Left ventricle myocardium superior (tissue), 1 donor: ENCODE measurements at regions not wholly inside any gene's neighbourhood (a gene's known extent, or its start where the extent isn't known, plus 50 kb on each side); places are given as distances from the start of the nearest gene placed in this dataset.

ENCODE experiments used
- ATAC-seq: fragments of 200-7000 bp; cut with Tn5 transposase; one replicate; pipeline ENCODE4 v1.9.1; 2020; ENCODE audit warnings: mild to moderate bottlenecking, moderate library complexity
- DNase-seq: peaks from one replicate; pipeline ENCODE4 v3.0.0-alpha.2; 2020
- intact Hi-C: fragments of 100-400 bp; cut with micrococcal nuclease; formaldehyde crosslinking; loops from one replicate; pipeline ENCODE4 v1.11.0; 2022
- donor health status: DM: no; HTN: yes; CAD: no; lungs with severe emphysema.

DNA sequence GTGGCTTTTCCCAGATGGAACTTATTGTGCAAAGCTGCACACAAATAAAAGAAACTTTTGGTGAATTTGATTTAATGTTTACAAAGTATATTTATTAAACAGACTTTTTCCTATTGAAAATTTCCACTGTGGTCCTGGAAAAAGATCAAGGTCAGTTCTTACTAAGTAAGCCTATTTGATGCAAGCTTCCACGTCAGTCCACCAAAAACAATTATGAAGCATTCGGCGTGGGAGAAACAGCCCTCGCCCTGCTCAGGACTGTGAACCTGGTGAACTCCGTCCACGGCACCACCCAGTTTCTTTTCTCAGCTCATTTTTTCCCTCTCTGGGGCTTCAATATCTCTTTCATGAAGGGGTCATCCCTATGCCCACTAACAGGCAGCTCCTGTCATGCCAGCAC is 149.8 kb downstream of the EFNB2 start:
- intact Hi-C loops, result no loop called here
- DNase-seq (no peak), ATAC-seq (no peak)

DNA sequence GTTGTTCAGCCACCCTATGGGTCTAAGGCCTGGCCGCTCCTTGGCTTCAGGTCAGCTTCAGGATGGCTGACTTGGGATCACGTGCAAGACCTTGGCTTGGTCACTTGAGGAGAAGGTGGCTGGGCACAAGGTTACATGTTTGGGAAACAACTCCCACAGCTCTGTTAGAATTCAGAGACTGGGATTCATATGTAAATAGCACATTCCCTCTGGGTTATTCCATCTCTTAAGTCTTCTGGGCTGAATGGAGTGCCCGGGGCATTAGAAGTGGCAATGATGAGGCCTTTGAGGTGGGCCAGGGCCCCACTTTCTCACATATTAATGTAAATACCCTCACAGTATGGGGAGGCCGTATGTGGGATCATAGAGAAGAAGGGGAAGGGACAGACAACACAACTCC is 150.9 kb downstream of the EFNB2 start:
- no peak for DNase-seq
- ATAC-seq, result no peak
- intact Hi-C loops, result no loop called here

DNA sequence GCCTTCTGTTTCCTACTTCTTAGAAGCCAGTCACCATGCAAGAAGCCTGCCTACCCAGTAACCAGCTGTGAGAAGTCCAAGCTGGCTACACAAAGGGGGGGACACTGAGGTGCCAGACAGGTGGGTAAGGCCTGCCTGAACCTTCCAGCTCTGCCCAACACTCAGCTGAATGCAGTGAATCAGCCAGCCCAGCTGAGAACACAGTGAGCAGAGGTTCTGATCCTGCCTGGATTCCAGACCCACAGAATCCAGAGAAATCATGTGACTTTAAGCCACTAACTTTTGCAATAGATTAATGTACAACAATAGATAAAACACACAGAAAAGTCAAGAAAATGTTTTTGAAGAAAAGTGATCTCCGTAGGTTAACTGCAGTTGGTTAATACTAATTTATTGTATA is 151.7 kb downstream of the EFNB2 start:
- DNase-seq (no peak), ATAC-seq (no peak)
- intact Hi-C loops, result no loop called here

DNA sequence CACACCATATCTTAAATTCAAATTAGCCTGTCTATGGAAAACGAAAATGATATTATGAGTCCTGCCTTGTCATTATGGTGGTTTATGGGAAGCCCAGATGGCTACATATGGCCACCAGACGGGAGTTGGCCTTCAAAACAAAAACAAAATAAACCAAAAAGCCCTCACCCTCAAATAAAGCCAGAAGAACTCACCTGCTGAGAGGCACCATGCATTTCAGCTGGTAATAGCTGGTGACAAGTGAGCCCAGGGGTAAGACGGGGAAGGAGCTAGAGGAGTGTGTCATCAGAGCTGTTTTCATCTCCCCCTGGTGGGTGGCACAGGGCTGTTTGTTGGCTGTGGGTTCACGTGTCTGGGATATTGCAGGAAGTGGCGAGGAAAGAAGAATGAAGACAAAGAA is 152.9 kb downstream of the EFNB2 start:
- intact Hi-C loops, result no loop called here
- DNase-seq (no peak), ATAC-seq (no peak)

DNA sequence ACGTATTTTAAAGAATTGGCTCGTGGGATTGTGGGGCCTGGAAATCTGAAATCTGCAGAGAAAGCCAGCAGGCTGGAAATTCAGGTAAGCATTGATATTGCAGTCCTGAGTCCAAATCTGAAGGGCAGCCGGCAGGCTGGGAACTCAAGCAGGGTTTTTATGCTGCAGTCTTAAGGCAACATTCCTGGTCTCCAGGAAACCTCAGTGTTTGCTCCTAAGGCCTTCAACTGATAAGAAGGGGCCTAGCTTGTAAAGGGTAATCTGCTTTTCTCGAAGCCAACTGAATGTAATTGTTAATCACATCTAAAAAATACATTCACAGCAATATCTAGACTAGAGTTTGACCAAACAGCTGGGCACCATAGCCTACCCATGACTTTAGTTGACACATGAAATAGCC is 154.4 kb downstream of the EFNB2 start:
- no peak for ATAC-seq
- intact Hi-C loops, result no loop called here
- DNase-seq, result no peak

DNA sequence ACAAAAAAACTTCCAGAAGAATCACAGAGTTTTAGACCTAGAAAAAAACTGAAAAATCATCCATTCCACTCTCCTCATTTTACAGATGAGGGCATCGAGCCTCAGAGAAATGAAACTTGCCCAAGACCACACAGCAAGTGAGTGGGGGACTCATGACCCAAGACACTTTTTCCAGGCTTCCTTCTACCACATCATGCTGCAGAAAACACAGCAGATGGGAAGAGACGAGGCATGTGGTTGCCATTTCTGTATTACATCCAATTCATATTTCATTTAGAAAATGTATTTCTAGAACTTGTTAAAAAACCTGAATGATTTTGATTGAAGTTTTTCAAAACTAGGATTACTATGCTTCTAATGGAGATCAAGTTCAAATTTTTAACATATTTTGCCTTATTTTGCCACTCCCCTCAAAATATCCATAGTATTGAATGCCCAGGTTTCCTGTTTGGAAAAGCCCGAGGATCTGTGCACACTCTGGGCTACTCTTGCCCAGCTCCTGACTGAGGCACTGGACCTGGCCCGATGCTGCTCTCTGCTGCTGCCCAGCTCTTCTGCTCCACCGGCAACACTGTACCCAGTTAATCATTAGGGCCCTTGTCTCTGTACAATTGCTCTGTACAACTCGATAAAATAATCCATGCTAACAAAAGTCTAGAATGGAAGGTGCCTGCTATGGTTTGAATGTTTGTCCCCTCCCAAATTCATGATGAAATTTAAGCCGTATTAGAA is 157.4 kb downstream of the EFNB2 start:
- ATAC-seq (no peak), DNase-seq (no peak)
- intact Hi-C loops, result no loop called here

DNA sequence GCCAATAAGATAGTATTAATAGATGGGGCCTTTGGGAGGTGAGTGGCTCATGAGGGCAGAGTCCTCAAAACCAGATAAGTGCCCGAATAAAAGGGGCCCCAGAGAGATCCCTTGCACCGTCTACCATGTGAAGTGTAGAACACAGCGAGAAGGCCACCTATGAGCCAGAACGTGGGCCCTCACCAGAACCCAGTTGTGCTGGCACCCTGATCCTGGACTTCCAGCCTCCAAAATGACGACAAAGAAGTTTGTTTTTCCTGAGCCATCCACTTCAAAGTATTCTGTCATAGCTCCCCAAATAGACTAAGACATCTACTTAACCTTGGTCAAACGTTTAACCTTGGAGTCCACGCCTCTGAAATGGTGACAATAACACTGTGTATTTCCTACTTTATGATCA is 158.1 kb downstream of the EFNB2 start:
- ATAC-seq (no peak), DNase-seq (no peak)
- intact Hi-C loops, result no loop called here

DNA sequence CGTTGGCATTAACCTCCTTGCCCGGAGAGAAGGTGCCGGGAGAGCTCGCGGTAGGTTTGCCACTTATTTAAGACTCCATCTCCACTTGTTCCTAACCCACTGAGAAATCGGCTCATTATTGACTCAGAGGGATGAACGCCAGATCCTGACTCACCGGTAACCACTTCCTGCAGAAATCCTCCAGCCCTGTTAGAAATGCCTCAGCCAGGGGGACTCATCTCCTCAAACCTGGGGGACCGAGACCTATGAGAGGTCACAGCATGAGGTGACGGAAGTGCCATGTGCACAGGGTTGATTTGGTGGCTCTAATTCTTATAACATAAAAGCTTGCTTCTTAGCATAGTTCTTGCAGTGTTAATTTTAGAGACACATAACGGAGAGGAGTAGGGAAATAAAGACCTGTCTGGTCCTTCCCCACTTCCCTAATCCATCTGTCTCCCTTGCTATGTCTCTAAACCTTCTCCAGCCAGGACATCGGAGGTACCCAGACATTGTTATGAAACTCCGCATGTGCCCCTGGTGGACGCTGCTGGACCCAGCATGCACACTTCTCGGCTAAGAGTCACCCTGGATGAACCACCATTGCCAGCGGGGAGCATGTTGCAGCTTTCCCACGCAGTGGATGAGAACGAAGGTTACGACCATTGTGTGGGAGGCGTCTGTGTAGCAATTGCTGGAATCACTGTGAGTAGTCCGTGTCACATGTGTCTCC is 158.9 kb downstream of the EFNB2 start:
- ATAC-seq (no peak), DNase-seq (no peak)
- intact Hi-C loops, result no loop called here

DNA sequence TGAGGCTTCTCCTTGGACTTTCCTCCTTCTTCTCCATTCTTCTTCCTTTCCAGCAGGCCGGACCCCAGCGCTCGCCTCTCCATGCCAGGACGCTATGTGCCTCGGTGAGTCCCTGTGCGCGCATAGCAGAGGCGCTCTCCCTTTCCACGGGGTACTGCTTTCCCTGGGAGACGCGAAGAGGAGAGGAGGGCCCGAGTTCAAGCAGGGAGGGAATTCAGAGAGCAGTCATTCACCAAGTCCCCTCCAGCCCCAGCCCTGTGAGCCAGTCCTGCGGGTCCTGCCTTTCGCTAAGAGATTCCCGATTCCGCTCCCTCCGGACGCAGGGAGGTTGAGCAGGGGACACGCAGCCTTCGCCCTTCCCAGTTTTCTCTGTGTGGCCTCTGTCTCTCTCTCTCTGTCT is 160.4 kb downstream of the EFNB2 start:
- DNase-seq, result no peak
- ATAC-seq, result no peak
- intact Hi-C loops, result no loop called here

DNA sequence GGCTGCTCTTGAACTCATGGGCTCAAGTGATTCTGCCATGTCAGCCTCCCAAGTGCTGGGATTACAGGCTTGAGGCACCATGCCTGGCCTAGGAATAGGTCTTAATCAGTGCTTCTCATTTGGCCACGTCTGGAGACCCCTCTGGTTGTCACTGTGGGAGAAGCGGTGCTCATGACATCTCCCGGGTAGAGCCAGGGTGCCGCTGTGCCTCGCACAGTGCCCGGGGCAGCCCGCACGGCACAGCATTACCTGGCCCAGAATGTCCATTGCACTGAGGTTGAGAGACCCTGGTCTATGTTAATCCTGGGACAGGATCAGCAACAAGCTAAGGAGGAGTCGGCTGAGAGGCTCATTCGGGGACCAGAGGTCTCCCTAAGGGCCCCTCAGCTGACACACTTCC is 160.8 kb downstream of the EFNB2 start:
- ATAC-seq, result no peak
- intact Hi-C loops, result no loop called here
- no peak for DNase-seq

DNA sequence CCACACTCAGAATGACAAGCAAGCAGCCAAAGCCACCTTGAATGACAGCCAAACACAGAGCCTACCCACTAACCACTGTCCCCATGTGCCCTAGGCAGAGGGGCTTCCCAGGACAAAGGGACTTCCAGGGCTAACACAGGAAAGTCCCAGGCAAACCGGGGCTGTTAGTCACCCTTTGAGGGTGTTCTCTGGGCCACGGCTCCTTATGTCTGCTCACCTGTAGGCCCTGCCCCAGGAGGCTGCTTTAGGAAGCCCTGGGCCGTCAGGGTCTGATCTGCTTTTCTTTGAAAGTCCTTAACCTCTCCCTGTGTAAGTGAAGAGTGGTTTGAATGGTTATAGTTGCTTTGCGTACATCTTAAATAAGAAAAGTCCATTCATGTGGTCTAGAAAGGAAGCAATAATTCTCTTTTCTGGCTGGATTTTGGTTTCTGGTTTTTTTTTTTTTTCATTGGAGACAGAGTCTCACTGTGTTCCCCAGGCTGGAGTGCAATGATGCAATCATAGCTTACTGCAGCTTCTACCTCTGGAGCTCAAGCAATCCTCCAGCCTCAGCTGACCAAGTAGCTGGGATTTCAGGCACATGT is 161.4 kb downstream of the EFNB2 start:
- ATAC-seq (no peak), DNase-seq (no peak)
- intact Hi-C loops, result no loop called here

DNA sequence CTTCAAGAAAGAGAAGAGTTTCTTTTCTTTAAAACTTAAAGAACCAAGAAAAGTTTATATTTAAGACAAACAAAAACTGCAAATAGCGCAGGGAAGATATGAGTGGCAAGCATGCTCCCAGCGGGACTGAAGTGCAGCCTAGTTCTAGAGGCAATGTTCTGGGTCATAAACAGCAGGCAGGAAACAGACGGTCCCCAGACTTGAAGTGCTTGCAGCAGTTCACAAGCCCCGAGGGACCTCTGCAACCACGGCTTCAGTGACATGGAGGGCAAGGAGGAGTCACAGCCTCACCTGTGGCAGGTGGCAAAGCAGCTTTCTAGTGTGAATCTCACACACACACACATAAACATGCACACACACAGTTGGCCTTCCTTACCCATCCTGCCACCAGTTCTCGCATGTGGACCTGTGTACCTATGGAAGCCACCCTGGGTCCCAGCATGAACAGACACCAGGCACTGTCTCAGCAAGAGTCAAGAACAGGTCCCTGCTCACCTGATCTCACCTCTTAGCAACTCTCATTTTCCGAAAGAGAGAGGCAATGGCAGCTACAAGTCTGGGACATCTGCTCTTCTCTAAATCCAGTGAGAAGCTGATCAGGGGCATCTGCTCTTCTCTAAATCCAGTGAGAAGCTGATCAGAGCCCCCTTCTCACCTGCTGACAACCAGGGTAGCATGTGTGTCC is 162.0 kb downstream of the EFNB2 start:
- DNase-seq (no peak), ATAC-seq (no peak)
- intact Hi-C loops, result no loop called here

DNA sequence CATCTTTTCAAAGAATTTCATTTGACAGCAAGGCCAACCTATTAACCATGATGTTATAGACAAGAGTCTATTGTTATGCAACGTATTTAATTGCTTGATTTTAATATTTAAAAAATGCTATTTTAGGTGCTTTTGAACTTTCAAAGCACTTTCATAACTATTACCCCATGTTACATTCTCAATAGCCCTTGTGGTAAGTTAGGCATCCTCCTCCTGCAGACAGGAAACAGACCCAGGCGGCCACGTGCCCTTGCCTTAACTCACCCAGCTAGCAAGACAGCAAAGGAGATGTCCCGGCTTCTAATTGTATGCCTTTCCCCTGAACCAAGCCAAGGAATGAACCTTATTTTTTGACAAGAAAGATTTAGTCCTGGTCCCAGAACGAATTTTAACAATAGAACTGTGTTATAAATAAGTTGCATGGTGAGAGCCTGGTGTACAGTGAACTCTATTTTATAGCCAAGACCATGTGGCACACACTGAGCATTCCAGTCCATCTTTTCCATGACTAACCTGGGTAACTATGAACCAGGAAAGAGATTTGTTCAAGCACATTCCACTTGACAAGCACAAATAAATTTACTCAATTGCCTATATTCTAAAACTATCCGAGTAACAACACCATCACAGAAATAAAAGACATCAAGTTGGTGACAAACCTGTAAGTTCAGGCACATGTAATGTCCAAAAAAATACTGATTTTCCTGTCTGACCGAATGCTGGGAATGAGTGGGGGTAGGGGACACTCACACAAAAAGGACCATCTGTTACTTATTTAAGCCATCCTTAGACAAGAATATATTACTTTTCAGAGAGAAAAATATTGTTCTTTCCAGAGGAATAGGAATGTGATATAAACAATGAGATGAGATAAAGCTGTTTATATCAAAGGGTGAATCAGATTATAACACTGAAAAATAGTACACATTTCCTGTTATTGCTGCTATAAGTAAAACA is 163.0 kb downstream of the EFNB2 start:
- ATAC-seq (no peak), DNase-seq (no peak)
- intact Hi-C loops, result no loop called here

DNA sequence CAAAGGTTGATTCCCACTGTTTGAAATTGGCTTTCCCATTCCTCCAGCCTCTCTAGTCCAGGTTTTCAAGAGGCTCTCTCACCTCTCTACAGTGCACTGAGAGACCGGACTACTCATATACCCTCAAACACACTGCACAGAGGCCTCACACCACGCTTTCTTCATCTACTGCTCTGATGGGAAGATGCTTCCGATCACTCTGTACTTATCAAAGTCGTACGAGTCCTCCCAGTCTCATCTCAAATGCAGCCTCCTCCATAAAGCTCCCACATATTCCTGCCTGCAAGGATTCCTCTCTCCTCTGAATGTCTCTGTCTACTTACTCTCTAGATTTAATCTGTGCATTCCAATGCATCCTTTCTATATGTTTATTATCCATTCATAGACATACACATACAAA is 164.4 kb downstream of the EFNB2 start:
- no peak for ATAC-seq
- DNase-seq, result no peak
- intact Hi-C loops, result no loop called here

DNA sequence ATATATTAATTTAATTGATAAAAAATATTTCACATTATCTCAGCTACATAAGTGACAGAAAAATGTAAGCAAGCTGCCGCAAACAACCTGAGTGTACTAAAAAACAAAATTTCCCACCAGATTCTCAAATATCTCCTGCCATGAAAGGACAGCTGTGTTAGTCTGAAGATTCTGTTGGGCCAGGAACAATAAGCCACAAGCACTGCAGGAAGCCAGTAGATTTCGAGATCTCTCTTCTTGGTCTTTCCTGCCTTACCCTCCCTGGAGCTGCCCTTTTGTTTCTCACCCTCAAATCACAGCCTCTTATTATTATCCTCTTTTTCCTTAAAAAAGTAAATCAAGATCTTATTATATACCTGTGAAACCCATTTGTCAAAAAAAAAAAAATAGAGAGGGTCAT is 165.6 kb downstream of the EFNB2 start:
- ATAC-seq (no peak), DNase-seq (no peak)
- intact Hi-C loops, result no loop called here

DNA sequence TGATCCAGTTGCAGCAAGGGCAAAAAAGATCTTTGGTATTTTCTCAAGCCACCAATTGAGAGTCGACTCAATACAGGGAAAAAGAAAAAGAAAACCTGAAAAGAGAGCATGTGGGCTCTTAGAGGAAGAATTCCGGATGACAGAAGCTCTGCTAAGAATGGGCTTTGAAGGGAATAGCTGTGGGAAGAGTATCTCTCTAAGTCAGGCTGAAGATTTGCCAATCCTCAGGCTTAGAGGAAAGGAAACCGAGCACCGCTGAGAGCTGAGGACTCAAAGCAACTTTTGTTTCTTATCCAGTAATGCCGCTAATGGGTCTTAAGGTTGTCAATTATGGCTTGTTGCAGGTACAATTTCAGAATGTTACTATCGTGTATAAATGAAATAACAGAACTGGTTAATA is 166.4 kb downstream of the EFNB2 start:
- intact Hi-C loops, result no loop called here
- DNase-seq (no peak), ATAC-seq (no peak)

DNA sequence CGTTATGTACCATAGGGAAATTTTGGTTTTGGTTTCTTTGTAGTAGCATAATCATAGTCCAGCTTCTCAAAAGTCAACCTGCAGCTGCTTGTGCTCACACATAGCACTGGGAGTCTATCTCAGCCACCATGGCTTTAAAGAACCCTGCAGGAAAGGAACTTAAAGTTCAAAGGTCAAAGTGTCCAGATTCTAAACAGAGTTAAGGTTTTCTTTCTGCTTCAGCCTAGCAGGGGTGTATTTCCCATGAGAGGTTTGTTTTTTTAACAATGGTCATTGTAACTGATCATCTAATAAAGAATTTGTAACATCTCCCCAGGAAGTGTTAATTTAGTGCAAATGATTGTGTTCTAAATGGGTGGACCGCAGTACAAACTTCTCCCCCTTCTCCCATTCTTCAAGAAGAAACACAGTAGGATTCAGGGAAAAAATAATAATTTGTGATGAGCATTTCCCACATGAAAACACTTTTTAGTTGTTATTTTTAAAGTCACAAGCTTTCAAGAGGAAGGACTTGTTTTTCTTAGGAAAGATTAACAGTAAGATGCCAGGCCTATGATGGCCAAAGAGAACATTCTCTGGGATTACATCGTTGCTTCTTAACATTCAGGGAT is 168.0 kb downstream of the EFNB2 start:
- ATAC-seq (no peak), DNase-seq (no peak)
- intact Hi-C loops, result no loop called here

DNA sequence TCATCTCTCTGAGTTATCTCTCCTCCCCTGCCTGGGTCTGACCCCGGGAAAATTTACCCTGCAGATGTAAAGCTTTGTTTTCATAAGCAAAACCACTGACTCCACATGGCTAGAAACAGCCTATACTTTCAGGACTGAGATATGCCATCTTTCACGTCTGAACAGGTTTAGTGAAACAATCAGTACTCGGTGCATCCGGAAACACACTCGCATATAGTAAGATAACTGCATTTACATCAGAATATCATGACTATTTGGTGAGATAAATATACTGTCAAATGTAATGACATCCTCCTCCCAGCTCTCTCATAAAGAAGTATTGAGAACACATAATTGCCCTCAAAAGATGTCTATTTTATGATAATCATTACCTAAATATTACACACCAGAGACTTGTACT is 172.8 kb downstream of the EFNB2 start:
- intact Hi-C loops, result no loop called here
- no peak for DNase-seq
- ATAC-seq, result no peak

DNA sequence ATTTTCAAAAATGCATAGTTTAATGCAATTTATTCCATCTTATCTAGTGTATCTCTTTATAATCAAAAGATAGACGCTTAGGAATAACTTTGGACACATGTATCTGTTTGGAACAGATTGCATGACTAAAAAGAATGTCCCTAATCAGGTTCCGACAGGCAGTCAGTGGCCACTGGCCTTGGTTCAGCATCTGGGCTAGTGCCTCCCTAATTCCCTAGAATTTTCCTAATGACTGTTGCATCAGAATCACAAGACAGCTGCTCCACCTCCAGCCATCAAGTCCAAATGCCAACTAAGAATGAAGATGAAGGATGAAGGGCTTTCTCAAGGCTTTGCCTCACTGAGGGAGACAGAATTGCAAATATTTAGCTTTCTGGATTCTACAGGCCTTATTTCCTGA is 173.8 kb downstream of the EFNB2 start:
- intact Hi-C loops, result no loop called here
- ATAC-seq, result no peak

More for the DNA sequence above, 173.8 kb downstream of the EFNB2 start:
- DNase-seq, result no peak
